Type B pancreatic cell (in vitro differentiated cells): ENCODE measurements at regions not wholly inside any gene's neighbourhood (a gene's known extent, or its start where the extent isn't known, plus 50 kb on each side); places are given as distances from the start of the nearest gene placed in this dataset.

Source experiments
- DNase-seq: peaks from one replicate; pipeline ENCODE4 v3.0.0; 2021; ENCODE audit warnings: mixed read lengths; ENCODE audit not compliant: unreplicated experiment; ENCODE audit errors: extremely low spot score
- H3K27ac Mint-ChIP-seq: 2 replicates; pipeline ENCODE4 v1.8.0; 2021; ENCODE audit warnings: mild to moderate bottlenecking, mixed read lengths
- H3K27me3 Mint-ChIP-seq: 2 replicates; pipeline ENCODE4 v1.8.0; 2021; ENCODE audit warnings: mixed read lengths
- H3K36me3 Mint-ChIP-seq: 2 replicates; pipeline ENCODE4 v1.8.0; 2021; ENCODE audit warnings: mixed read lengths
- H3K4me1 Mint-ChIP-seq: one replicate; pipeline ENCODE4 v1.8.0; 2021; ENCODE audit warnings: mixed read lengths; ENCODE audit not compliant: unreplicated experiment
- H3K4me3 Mint-ChIP-seq: 2 replicates; pipeline ENCODE4 v1.8.0; 2021; ENCODE audit warnings: mild to moderate bottlenecking, mixed read lengths
- H3K9me3 Mint-ChIP-seq: 2 replicates; pipeline ENCODE4 v1.8.0; 2021; ENCODE audit warnings: mixed read lengths
- CTCF ChIP-seq: fragments of 200-600 bp; sonication (generic); conservative IDR thresholded peaks from 2 replicates; pipeline ENCODE4 v1.5.0; 2021; ENCODE audit warnings: antibody characterized with exemption, mild to moderate bottlenecking

- peak; percentile 29 for TF ChIP-seq CTCF
- H3K36me3 Mint-ChIP-seq, result no peaks in the 10 kb centered on the region
Measured at GRCh38 chr4:134695433-134695832, 493.8 kb upstream of the PABPC4L start.

GRCh38 chr4:134691915-134692314 is 490.3 kb upstream of the PABPC4L start:
- DNase-seq, result no peak
- Mint-ChIP-seq H3K9me3 (peaks cover under 1% of the 10 kb centered on the region), H3K4me1 (no peaks in the 10 kb centered on the region), H3K36me3 (no peaks in the 10 kb centered on the region), H3K4me3 (no peak overlapping the region), H3K27me3 (no peaks in the 10 kb centered on the region), H3K27ac (no peak overlapping the region)
- TF ChIP-seq CTCF, result no peak

More at GRCh38 chr4:134695433-134695832, 493.8 kb upstream of the PABPC4L start:
- no peaks in the 10 kb centered on the region for H3K4me1 Mint-ChIP-seq
- H3K27me3 Mint-ChIP-seq, result no peaks in the 10 kb centered on the region
- H3K9me3 Mint-ChIP-seq, result peaks cover 7% of the 10 kb centered on the region
- no peak for DNase-seq
- no peak overlapping the region for H3K27ac Mint-ChIP-seq
- H3K4me3 Mint-ChIP-seq, result no peak overlapping the region

GRCh38 chr4:134687646-134688628 is 486.3 kb upstream of the PABPC4L start:
- H3K4me1 Mint-ChIP-seq, result no peaks in the 10 kb centered on the region
- H3K36me3 Mint-ChIP-seq, result no peaks in the 10 kb centered on the region
- H3K27me3 Mint-ChIP-seq, result no peaks in the 10 kb centered on the region
- peaks cover 8% of the 10 kb centered on the region for H3K9me3 Mint-ChIP-seq
- H3K27ac Mint-ChIP-seq, result no peak overlapping the region
- TF ChIP-seq CTCF, result no peak
- no peak overlapping the region for H3K4me3 Mint-ChIP-seq
- no peak for DNase-seq

- no peaks in the 10 kb centered on the region for H3K4me1 Mint-ChIP-seq
- H3K27me3 Mint-ChIP-seq, result no peaks in the 10 kb centered on the region
- no peak for TF ChIP-seq CTCF
- no peak overlapping the region for H3K27ac Mint-ChIP-seq
- peaks cover 7% of the 10 kb centered on the region for H3K9me3 Mint-ChIP-seq
- DNase-seq, result no peak
- no peaks in the 10 kb centered on the region for H3K36me3 Mint-ChIP-seq
- H3K4me3 Mint-ChIP-seq, result no peak overlapping the region
Measured at GRCh38 chr4:134677209-134677814, 475.7 kb upstream of the PABPC4L start.

GRCh38 chr4:134668237-134668636 is 466.6 kb upstream of the PABPC4L start:
- Mint-ChIP-seq H3K4me3 (no peak overlapping the region), H3K4me1 (no peaks in the 10 kb centered on the region), H3K36me3 (no peaks in the 10 kb centered on the region), H3K9me3 (no peaks in the 10 kb centered on the region), H3K27ac (no peak overlapping the region), H3K27me3 (no peaks in the 10 kb centered on the region)
- no peak for DNase-seq
- no peak for TF ChIP-seq CTCF
